Bone marrow (tissue), 2 donors: ENCODE measurements at regions not wholly inside any gene's neighbourhood (a gene's known extent, or its start where the extent isn't known, plus 50 kb on each side); places are given as distances from the start of the nearest gene placed in this dataset.

Source experiments
- DNase-seq, 2 donors: peaks; one replicate each; lab custom pipeline; 2025; lab: John Stamatoyannopoulos, UW

DNA sequence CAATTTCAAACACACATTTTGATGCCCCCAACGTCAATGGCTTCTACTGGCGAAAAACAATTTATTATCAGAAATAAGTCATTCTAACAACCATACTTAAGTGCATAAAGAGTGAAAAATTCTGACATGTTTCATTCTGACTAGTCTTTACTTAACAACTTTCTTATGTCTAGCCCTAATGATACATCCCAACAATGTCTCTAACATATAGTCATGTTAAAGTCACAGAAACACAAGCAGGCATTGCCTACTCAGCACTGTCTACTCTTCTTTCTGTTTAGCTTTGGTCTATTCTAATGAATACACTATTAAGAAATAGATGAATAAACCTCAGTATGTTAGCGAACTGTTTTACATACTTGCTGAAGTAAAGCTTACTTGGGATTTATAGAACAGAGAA lies 105.8 kb upstream of the DUSP10 start:
- DNase-seq, result no peak

GRCh38 chr1:221845650-221846371 lies 103.9 kb upstream of the DUSP10 start:
- no peak for DNase-seq

DNA sequence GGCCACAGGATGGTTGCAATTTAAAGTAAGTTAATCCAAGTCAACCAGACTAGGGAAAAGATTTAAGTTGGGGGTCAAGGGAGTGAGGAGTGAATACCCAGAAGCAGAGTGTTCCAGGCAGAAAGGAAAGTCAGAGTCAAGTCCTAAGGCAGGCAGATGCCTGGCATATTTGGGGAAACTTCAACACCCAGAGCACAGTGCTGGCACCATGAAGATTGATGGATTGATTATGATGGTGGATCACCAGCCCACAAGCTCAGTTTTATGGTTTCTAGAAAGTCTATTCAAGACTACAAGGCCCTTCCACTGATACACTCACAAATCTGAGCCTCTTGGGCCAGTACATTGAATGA lies 100.1 kb upstream of the DUSP10 start:
- no peak for DNase-seq

GRCh38 chr1:221841251-221841982 lies 99.5 kb upstream of the DUSP10 start:
- peak in 1 of 2 donors; percentile 75 for DNase-seq

GRCh38 chr1:221840511-221841243 lies 98.8 kb upstream of the DUSP10 start:
- no peak for DNase-seq

- peak in 1 of 2 donors; percentile 71 for DNase-seq
Measured at GRCh38 chr1:221839782-221840395, 98.0 kb upstream of the DUSP10 start.

GRCh38 chr1:221839321-221839720 lies 97.4 kb upstream of the DUSP10 start:
- no peak for DNase-seq

DNA sequence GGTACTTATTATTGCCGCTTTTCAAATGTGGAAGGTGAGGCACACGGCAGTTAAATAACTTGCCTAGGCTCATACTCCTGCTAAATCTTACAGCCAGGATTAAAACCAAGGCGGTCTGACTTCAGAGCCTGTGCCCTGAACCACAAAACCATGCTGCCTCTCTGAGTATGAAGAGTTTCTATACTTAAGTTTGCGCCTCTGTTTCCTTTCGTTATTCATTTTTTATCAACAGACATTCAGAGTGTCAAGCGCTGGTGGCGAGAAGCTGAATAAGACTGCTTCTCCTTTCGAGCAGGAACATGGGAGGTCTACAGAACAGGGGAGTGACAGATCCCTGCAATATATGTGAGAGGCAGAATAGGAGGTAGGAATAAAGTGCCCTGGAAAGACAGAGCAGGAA lies 96.0 kb upstream of the DUSP10 start:
- DNase-seq, result peak in 1 of 2 donors; percentile 83

- DNase-seq, result no peak
Measured at GRCh38 chr1:221834698-221835513, 93.0 kb upstream of the DUSP10 start.

- no peak for DNase-seq
Measured at GRCh38 chr1:221832617-221833016, 90.7 kb upstream of the DUSP10 start.

GRCh38 chr1:221832151-221832550 lies 90.3 kb upstream of the DUSP10 start:
- DNase-seq, result no peak

DNA sequence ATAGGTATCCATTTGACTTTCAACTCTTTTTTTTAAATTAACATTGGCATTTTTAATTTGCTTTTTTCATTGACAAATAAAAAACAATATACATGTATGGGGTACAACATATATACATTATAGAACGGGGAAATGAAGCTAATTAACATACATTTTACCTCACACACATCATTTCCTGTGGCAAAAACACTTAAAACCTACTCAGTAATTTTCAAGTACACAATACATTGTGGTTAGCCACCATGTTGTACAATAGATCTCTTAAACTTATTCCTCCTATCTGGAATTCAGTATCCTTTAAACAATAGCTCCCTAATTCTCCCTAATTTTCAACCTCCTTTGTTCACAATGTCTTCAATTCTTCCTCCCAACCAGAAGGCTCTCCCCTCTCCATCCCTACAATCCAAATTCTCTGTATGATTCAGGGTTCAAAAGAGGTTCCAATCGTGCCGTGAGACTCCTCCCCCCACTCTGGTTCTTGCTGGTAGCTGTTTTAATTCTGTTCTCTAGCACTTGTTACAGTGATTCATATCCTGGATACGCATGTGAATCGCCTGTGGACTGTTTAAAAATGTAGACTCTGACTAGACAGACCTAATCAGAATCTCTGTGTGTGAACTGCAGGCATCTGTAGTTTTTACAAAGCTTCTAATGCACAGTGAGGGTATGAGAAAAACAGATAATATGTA lies 87.6 kb upstream of the DUSP10 start:
- DNase-seq, result peak in 1 of 2 donors; percentile 81

- DNase-seq, result no peak
Measured at GRCh38 chr1:221827307-221827642, 85.4 kb upstream of the DUSP10 start.

GRCh38 chr1:221824909-221825308 lies 83.0 kb upstream of the DUSP10 start:
- no peak for DNase-seq

DNA sequence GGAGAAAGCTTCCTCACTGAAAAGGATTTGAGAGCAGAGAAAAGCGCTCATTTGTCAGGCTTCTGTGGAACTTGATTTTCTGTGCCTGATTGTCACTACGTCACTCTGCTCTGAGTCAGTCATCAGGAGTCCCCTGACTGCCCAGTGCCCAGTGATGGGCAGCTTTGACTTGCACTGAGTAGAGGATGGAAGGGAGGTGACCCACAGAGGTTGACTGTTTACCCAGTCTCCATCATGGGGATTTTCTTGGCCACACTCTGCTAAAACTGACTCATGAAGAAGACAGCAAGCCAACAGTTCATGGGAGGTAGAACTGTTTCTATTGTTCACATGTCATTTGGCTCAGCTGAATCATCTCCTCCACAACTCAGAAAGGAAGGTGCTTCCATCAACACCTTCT lies 82.1 kb upstream of the DUSP10 start:
- DNase-seq, result no peak

- DNase-seq, result no peak
Measured at GRCh38 chr1:221823561-221823960, 81.7 kb upstream of the DUSP10 start.

- no peak for DNase-seq
Measured at GRCh38 chr1:221823149-221823548, 81.3 kb upstream of the DUSP10 start.

DNA sequence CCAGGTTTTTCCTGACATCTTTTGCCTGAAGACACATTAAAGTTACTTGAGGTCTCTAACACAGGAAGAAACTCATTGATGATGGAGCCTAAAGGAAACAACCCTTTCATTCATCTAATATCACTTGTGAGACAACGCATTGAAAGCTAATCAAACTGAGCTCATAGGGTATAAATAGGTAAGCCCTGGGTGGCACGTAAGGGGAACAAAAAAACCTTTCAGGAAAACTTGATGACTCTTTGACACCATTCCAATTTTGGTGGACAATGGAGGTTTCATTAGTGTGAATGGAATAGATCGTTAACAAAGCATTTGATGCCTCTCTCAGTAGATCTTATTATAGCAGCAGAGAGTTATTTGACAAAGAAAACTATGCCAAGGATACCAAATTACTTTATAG lies 80.7 kb upstream of the DUSP10 start:
- DNase-seq, result no peak

- no peak for DNase-seq
Measured at GRCh38 chr1:221816899-221817298, 75.0 kb upstream of the DUSP10 start.

DNA sequence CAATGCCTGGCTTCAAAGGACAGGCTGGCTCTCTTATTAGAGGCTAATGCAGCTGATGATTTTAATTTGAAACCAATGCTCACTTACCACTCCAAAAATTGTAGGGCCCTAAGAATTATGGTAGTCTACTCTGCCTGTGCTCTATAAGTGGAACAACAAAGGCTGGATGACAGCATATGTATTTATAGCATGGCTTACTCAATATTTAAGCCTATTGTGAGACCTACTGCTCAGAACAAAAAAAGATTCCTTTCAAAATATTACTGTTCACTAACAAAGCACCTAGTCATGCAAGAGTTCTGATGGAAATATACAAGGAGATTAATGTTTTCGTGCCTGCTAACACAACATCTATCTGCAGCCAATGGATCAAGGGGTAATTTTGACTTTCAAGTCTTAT lies 73.8 kb upstream of the DUSP10 start:
- no peak for DNase-seq

GRCh38 chr1:221813887-221814286 lies 72.0 kb upstream of the DUSP10 start:
- no peak for DNase-seq
